GM18508 (cell line): ENCODE measurements at regions not wholly inside any gene's neighbourhood (a gene's known extent, or its start where the extent isn't known, plus 50 kb on each side); places are given as distances from the start of the nearest gene placed in this dataset.

Source experiments
- ATAC-seq: cut with Tn5 transposase; IDR thresholded peaks from one replicate; pipeline ENCODE4 v1.9.1; 2021; ENCODE audit warnings: moderate number of reproducible peaks; ENCODE audit not compliant: insufficient read depth, unreplicated experiment

- no peak for ATAC-seq
Measured at GRCh38 chr9:108569624-108570023, 286.2 kb downstream of the ACTL7B start.

- no peak for ATAC-seq
Measured at GRCh38 chr9:108568093-108568492, 287.7 kb downstream of the ACTL7B start.

GRCh38 chr9:108567571-108567970 is 288.2 kb downstream of the ACTL7B start:
- no peak for ATAC-seq

- peak; percentile 68 for ATAC-seq
Measured at GRCh38 chr9:108565651-108566378, 290.0 kb downstream of the ACTL7B start.

- no peak for ATAC-seq
Measured at GRCh38 chr9:108562176-108562575, 293.6 kb downstream of the ACTL7B start.

- no peak for ATAC-seq
Measured at GRCh38 chr9:108559432-108559831, 296.4 kb downstream of the ACTL7B start.

- no peak for ATAC-seq
Measured at GRCh38 chr9:108554831-108555230, 301.0 kb downstream of the ACTL7B start.

- ATAC-seq: no peak
Measured at GRCh38 chr9:108553111-108553635, 302.6 kb downstream of the ACTL7B start.

- no peak for ATAC-seq
Measured at GRCh38 chr9:108552459-108553040, 303.2 kb downstream of the ACTL7B start.

- no peak for ATAC-seq
Measured at GRCh38 chr9:108551030-108551841, 304.6 kb downstream of the ACTL7B start.

- no peak for ATAC-seq
Measured at GRCh38 chr9:108550106-108550505, 305.7 kb downstream of the ACTL7B start.

- no peak for ATAC-seq
Measured at GRCh38 chr9:108549184-108549583, 306.6 kb downstream of the ACTL7B start.

- no peak for ATAC-seq
Measured at GRCh38 chr9:108547411-108548135, 308.2 kb downstream of the ACTL7B start.

- ATAC-seq: no peak
Measured at GRCh38 chr9:108546215-108546614, 309.6 kb downstream of the ACTL7B start.

- no peak for ATAC-seq
Measured at GRCh38 chr9:108545436-108545835, 310.4 kb downstream of the ACTL7B start.

GRCh38 chr9:108544866-108545265 is 310.9 kb downstream of the ACTL7B start:
- no peak for ATAC-seq

- no peak for ATAC-seq
Measured at GRCh38 chr9:108543251-108543778, 312.5 kb downstream of the ACTL7B start.

GRCh38 chr9:108537756-108538155 is 318.0 kb downstream of the ACTL7B start:
- no peak for ATAC-seq

- no peak for ATAC-seq
Measured at GRCh38 chr9:108536836-108537601, 318.8 kb downstream of the ACTL7B start.
